ENCODE measurements at regions not wholly inside any gene's neighbourhood (a gene's known extent, or its start where the extent isn't known, plus 50 kb on each side); places are given as distances from the start of the nearest gene placed in this dataset.

DNA sequence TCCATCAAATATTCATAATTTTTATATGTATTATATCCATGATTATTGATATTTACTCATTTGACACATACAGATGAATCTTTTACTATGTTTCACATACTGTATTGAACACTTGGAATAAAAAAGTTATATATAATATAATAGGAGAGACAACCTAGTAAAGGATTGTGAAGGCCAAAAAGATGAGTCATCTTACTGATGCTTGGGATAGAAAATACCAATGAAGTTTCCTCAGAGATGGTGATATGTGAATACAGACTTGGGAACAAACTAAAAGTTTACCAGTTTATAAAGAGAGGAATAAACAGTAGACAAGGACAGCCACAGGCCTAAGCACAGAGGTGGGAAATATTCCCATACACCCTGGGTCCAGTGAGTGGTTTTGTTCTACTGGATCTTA, 743.9 kb upstream of the FLRT2 start:
- no peak overlapping the region for H3K4me3 ChIP-seq
- TF ChIP-seq POLR2AphosphoS5 (IDR thresholded peaks at IDR 0.05) (no peak), EP300 (IDR thresholded peaks at IDR 0.05; ENCODE audit: low read depth) (no peak), POLR2A (IDR thresholded peaks at IDR 0.05) (no peak)
- TF ChIP-seq, protein P1, sequence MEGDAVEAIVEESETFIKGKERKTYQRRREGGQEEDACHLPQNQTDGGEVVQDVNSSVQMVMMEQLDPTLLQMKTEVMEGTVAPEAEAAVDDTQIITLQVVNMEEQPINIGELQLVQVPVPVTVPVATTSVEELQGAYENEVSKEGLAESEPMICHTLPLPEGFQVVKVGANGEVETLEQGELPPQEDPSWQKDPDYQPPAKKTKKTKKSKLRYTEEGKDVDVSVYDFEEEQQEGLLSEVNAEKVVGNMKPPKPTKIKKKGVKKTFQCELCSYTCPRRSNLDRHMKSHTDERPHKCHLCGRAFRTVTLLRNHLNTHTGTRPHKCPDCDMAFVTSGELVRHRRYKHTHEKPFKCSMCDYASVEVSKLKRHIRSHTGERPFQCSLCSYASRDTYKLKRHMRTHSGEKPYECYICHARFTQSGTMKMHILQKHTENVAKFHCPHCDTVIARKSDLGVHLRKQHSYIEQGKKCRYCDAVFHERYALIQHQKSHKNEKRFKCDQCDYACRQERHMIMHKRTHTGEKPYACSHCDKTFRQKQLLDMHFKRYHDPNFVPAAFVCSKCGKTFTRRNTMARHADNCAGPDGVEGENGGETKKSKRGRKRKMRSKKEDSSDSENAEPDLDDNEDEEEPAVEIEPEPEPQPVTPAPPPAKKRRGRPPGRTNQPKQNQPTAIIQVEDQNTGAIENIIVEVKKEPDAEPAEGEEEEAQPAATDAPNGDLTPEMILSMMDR (IDR thresholded peaks at IDR 0.05) = no peak
- no peak for DNase-seq
- H3K4me1 ChIP-seq = no peaks in the 10 kb centered on the region
- no peak overlapping the region for H3K27ac ChIP-seq
- in situ Hi-C loops (cut with MboI; ENCODE audit: low pct_ligation_motif_present in 1 of 4, low pct_unique_long_range_greater_than_20kb in 1 of 4, low sequenced_read_pairs in 3 of 4) = no loop called here
- intact Hi-C loops (cut with DNase I; ENCODE audit: low total_unique reads) = no loop called here
- no peaks in the 10 kb centered on the region for H3K36me3 ChIP-seq
- H3K27me3 ChIP-seq = no peaks in the 10 kb centered on the region
- H3K9me3 ChIP-seq = no peaks in the 10 kb centered on the region

DNA sequence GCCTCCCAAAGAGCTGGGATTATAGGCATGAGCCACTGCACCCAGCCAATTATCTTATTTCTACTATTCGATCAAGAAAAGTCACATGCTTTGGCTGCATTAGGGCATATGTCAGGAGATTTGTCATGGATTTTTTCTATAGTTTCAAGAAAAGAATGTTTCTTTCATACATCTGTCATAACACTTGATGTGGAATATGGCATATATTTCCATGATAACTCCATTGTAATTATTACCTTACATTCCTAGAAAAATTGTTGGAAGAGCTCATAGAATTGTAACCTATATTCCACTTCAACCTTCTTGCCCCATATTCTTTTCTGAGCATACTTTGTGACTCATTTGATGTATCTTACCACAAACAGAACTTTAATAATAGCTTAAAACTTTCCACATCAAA, 740.9 kb upstream of the FLRT2 start:
- H3K4me1 ChIP-seq = no peaks in the 10 kb centered on the region
- 97 to 100% methylated on average over 1 of the region's 1 CpG for WGBS, 2 donors (ENCODE audit: low coverage in 1 of 2)

DNA sequence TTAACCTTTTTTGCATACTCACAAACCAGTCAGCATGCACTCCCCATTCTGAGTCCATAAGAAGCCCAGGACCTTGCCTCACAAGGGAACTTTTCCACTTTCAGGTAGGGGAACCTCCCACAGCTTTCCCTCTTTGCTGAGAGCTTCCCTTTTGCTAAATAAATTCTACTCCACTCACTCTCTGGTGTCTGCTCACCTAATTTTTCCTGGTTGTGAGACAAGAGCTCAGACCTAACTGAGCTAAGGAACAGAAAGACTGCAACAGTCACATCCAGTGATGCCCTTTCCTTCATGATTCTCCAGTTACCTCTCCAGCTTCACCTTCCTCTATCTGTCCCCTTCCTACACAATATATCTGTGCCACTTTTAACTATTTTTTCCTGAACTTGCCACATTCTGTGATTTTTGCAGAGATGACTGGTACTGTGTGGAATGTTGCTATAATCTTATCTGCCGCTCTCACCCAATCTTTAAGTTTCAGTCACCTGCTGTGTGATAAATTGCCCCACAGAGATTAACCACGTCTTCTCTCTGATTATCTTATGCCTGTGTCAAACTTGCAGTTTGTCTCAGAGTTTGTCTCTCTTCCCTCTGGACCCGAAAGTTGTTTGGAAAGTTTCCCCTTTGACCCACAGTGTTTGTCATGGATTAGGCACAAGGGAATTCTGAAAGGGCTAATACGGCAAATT, 737.1 kb upstream of the FLRT2 start:
- in situ Hi-C loops (cut with MboI; ENCODE audit: low pct_ligation_motif_present in 1 of 4, low pct_unique_long_range_greater_than_20kb in 1 of 4, low sequenced_read_pairs in 3 of 4) (no loop called here), intact Hi-C loops (cut with DNase I; ENCODE audit: low total_unique reads) (no loop called here)
- TF ChIP-seq EP300 (IDR thresholded peaks at IDR 0.05; ENCODE audit: low read depth) (no peak), POLR2AphosphoS5 (IDR thresholded peaks at IDR 0.05) (no peak), POLR2A (IDR thresholded peaks at IDR 0.05) (no peak)
- TF ChIP-seq, protein P1 (IDR thresholded peaks at IDR 0.05) = no peak
- H3K27ac ChIP-seq = no peak overlapping the region
- no peaks in the 10 kb centered on the region for H3K36me3 ChIP-seq
- H3K4me3 ChIP-seq = no peak overlapping the region
- no peaks in the 10 kb centered on the region for H3K27me3 ChIP-seq
- no peak for DNase-seq
- WGBS, 2 donors (ENCODE audit: low coverage in 1 of 2) = 66 to 67% methylated on average over 4 of the region's 4 CpGs
- H3K4me1 ChIP-seq = no peaks in the 10 kb centered on the region
- H3K9me3 ChIP-seq = no peaks in the 10 kb centered on the region

More for the DNA sequence above, 740.9 kb upstream of the FLRT2 start:
- no peak overlapping the region for H3K4me3 ChIP-seq
- no peaks in the 10 kb centered on the region for H3K36me3 ChIP-seq
- H3K27ac ChIP-seq = no peak overlapping the region
- no peak for DNase-seq
- intact Hi-C loops (cut with DNase I; ENCODE audit: low total_unique reads) (no loop called here), in situ Hi-C loops (cut with MboI; ENCODE audit: low pct_ligation_motif_present in 1 of 4, low pct_unique_long_range_greater_than_20kb in 1 of 4, low sequenced_read_pairs in 3 of 4) (no loop called here)
- no peaks in the 10 kb centered on the region for H3K9me3 ChIP-seq
- no peaks in the 10 kb centered on the region for H3K27me3 ChIP-seq
- TF ChIP-seq POLR2AphosphoS5 (IDR thresholded peaks at IDR 0.05) (no peak), POLR2A (IDR thresholded peaks at IDR 0.05) (no peak), EP300 (IDR thresholded peaks at IDR 0.05; ENCODE audit: low read depth) (no peak)
- TF ChIP-seq, protein P1 (IDR thresholded peaks at IDR 0.05) = no peak

DNA sequence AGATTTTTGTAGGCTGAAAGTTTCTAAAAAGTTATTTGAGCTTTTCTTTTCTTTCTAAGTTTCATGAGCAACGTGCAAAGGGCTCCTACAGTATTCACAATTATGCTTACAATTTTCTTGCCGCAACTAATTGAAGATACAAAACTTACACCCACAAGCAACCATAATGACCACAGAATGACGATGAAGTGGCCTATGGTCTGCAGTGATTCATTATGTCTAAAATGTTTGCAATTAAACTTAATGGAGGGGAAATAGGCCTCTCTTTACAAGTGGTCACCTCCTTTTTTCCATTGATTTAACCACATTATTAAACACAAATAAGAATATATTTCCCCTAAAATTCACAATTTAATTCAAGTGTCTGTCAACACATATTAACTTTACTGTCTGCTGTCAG, 732.6 kb upstream of the FLRT2 start:
- Histone ChIP-seq H3K27ac (no peak overlapping the region), H3K4me1 (no peaks in the 10 kb centered on the region), H3K36me3 (no peaks in the 10 kb centered on the region), H3K4me3 (no peak overlapping the region), H3K27me3 (no peaks in the 10 kb centered on the region), H3K9me3 (no peaks in the 10 kb centered on the region)
- intact Hi-C loops (cut with DNase I; ENCODE audit: low total_unique reads) (no loop called here), in situ Hi-C loops (cut with MboI; ENCODE audit: low pct_ligation_motif_present in 1 of 4, low pct_unique_long_range_greater_than_20kb in 1 of 4, low sequenced_read_pairs in 3 of 4) (no loop called here)
- WGBS, 2 donors (ENCODE audit: low coverage in 1 of 2) = 68 to 74% methylated on average over 3 of the region's 3 CpGs
- no peak for DNase-seq
- TF ChIP-seq POLR2AphosphoS5 (IDR thresholded peaks at IDR 0.05) (no peak), EP300 (IDR thresholded peaks at IDR 0.05; ENCODE audit: low read depth) (no peak), POLR2A (IDR thresholded peaks at IDR 0.05) (no peak)
- TF ChIP-seq, protein P1 (IDR thresholded peaks at IDR 0.05) = no peak

All from transverse colon (tissue), 4 donors.